HG03103 (cell line): ENCODE measurements at regions not wholly inside any gene's neighbourhood (a gene's known extent, or its start where the extent isn't known, plus 50 kb on each side); places are given as distances from the start of the nearest gene placed in this dataset.

Experiments
- ATAC-seq: cut with Tn5 transposase; IDR thresholded peaks from one replicate; pipeline ENCODE4 v1.9.1; 2021; ENCODE audit warnings: low read depth; ENCODE audit not compliant: unreplicated experiment

GRCh38 chr1:220367833-220368232, 95.6 kb upstream of the RAB3GAP2 start:
- ATAC-seq: no peak

GRCh38 chr1:220366269-220366668, 94.0 kb upstream of the RAB3GAP2 start:
- no peak for ATAC-seq

GRCh38 chr1:220363196-220363837, 91.1 kb upstream of the RAB3GAP2 start:
- ATAC-seq: no peak

DNA sequence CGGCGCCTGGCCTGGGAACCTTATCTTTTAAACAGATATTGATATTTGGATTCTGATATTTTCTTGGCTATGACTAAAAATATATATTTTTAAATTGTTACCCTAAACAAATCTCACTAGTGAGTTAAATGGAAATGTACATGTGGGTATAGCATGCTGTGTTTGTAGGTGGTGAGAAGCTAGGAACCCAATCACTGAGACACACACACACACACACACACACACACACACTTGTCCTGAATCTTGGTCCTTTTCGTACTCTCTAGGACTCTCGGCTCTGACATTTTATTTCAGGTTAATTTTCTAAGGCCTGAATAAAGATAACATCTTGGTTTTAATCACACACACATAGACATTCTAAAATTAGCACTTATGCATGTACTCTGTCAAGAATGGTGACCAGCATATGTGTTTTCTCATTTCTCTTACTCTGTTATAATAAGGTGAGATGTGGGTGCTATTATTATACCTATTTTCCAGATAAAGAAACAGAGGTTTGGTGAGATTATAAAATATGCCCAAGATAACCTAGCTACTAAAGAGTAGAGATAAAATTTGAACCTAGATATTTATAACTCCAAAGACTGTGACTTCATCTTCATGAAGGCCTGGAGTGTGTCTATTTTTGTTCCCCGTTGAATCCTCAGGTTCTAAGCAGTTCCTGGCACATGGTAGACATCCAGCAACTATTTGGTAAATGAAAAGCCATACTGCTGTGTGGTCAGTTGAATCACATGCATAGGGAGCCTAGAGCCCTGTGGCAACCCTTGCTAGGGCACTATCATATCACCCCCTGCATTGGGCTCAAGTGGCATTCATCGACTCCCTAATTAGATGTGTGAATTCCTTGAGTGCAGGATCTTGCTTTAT, 85.0 kb upstream of the RAB3GAP2 start:
- ATAC-seq: no peak

DNA sequence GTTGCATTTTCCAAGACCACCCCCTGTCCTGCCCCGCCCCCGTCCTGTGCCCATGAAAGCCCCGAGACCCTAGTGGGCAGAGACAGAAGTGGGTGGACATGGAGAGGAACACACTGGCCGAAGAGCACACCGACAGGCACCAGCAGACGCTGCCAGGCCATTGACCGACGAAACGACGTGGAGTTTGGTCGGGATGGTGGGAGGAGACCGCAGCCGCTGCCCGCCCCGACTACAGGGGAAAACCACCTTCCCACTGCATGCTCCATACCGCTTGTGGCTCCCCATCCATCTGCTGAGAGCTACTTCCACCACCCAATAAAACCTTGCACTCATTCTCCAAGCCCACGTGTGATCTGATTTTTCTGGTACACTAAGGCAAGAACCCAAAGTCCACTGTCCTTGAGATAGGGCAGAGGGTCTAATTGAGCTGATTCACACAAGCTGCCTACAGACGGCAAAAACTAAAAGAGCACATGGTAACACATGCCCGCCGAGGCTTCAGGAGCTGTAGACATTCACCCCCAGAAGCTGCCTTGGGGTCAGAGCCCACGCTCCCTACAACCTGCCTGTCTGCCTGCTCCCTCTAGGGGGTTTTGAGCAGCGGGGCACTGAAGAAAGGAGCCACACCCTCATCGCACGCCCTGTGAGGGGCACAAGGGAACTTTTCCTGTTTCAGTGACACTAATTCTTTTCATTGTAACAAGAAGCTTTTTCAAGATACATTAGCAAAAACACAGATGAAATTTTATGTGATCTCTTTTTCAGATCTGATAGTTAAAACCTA, 81.2 kb upstream of the RAB3GAP2 start:
- no peak for ATAC-seq

- ATAC-seq: no peak
These were observed 76.0 kb upstream of the RAB3GAP2 start for GRCh38 chr1:220348211-220348610.

GRCh38 chr1:220347654-220348175, 75.5 kb upstream of the RAB3GAP2 start:
- no peak for ATAC-seq

GRCh38 chr1:220344745-220345144, 72.5 kb upstream of the RAB3GAP2 start:
- ATAC-seq: peak; percentile 45

GRCh38 chr1:220342853-220343252, 70.6 kb upstream of the RAB3GAP2 start:
- ATAC-seq: no peak

DNA sequence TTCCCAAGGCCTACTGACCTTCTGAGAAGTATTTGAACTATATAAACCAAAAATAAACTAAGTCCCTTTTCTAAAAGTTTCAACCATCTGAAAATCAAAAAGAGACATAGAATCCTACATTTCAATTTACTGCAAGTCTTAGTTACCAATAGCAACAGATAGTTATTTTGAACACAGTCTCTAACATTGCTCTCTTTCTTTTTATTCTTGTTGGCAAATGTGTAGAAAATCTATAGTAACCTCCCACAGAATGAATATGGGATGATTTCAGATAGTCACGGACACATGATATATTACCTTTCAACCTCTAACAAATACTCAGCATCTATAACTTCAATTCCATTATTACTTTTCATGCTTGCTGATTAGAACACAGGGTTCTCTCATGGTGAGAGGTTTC, 68.9 kb upstream of the RAB3GAP2 start:
- no peak for ATAC-seq

GRCh38 chr1:220339581-220339980, 67.3 kb upstream of the RAB3GAP2 start:
- no peak for ATAC-seq

GRCh38 chr1:220338759-220339158, 66.5 kb upstream of the RAB3GAP2 start:
- ATAC-seq: no peak

GRCh38 chr1:220336391-220337031, 64.3 kb upstream of the RAB3GAP2 start:
- no peak for ATAC-seq

DNA sequence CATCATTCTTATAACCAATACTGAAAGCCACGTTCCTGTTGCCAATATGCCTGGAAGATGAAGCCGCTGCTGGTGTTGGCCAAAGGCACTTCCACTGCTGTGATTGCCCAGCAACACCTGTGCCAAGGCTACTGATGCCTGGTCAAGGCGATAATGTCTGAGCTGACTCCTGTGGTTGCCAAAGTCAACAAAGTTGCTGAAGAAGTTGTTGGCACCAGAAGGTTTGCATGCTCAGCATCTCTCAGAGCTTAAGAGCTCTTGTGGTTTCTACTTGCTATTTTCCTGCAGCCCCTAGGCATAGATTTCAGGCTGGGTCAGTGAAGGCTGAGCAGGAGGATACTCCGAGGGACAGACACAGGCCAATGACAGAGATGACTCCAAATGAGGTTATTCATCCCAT, 63.4 kb upstream of the RAB3GAP2 start:
- ATAC-seq: no peak

- no peak for ATAC-seq
These were observed 59.1 kb upstream of the RAB3GAP2 start for GRCh38 chr1:220331318-220331717.

- ATAC-seq: no peak
These were observed 58.0 kb upstream of the RAB3GAP2 start for GRCh38 chr1:220330265-220330664.

DNA sequence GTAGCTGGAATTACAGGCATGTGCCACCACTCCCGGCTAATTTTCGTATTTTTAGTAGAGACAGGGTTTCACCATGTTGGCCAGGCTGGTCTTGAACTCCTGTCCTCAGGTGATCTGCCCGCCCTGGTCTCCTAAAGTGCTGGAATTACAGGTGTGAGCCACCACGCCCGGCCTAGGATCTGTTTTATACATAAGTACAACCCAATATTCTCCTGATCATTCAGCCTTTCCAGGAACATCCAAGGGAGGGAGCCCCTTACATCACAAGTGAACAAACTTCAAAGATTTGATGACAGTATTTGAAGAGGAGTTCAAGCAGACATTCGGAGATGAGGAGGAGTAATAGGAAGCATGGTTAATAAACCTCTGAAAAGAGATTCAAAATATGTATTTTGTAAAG, 54.9 kb upstream of the RAB3GAP2 start:
- ATAC-seq: no peak

DNA sequence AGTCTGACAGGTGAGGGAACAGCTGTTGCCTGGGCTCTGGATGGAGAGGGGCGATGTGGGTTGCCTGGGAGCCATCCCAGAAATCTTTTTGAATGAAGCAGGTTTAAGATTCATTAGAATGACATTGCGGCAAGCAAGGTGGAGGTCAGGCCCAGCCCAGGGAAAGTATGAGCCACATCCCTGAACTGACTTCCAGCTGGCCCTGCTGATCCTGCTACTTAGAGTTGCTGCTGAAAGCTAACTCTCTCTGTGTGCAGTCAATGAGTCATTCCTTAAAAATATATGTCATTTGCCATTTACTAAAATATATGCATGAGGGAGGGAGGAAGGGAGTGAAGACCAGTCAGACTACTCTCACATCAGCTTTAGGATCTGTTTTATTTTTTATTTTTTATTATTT, 54.3 kb upstream of the RAB3GAP2 start:
- no peak for ATAC-seq

DNA sequence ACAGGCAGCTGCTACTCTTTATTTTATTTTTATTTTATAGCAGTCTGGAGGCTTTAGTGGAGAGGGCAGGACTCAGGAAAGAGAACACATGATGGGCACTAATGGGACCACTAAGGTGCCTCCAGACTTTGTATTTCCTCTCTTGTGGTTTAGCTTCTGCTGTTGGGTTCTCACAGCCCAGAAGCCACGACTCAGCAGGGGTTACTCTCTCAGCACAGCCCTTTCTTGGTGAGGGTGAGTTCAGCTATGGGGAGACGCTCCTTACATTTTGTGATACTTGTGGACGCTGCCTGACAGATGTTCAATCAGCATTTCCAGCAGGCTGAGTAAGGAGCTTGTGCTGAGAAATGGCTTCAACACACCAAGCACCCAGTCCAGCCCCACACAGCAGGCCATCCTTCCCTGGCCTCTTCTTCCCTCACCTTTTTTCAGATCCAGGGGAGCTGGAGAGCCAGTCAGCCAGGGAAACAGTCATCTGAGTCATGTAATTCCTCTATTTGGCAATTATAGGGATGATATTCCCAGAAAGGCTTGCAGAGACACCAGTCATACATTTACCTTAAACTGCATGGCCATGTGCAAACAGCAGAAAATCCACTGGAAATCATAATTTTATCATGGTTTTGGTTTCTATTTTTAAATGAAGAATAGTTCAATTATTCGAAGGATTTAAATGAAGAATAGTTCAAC, 53.2 kb upstream of the RAB3GAP2 start:
- no peak for ATAC-seq

DNA sequence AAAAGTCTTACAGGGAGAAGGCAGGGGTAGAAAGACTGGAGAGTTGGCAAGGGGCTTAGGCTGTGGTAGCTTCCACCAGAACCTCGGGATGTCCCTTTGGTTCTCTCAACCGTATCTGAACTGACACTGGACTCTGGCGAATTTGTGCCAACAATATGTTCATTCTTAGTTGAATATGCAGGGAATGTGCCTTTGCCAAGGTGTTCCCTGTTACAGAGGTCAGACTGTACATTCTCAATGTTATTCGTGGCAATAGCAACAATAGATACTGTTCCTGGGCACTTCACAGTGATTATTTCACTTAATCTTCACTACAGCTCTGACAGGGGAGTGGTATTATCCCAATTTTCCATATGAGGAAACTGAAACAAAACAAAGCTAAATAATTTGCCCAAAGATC, 51.5 kb upstream of the RAB3GAP2 start:
- ATAC-seq: no peak
